Liver (tissue), 8 donors: ENCODE measurements at regions not wholly inside any gene's neighbourhood (a gene's known extent, or its start where the extent isn't known, plus 50 kb on each side); places are given as distances from the start of the nearest gene placed in this dataset.

Experiments
- DNase-seq: peaks from one replicate; pipeline ENCODE4 v3.0.0-alpha.2; 2017; ENCODE audit warnings: low spot score
- H3K27ac ChIP-seq, 2 donors: one replicate each; pipeline ENCODE4 v1.7.0; 2013; ENCODE audit warnings: inconsistent platforms in 2 of 2, low read length in 2 of 2, control low read depth in 1 of 2, low read depth in 1 of 2, mild to moderate bottlenecking in 1 of 2
- H3K27me3 ChIP-seq, 4 donors: one replicate each; pipeline versions ENCODE4 v1.6.1 to v1.7.0; 2013; ENCODE audit warnings: low read length in 3 of 4, inconsistent platforms in 1 of 4, mild to moderate bottlenecking in 1 of 4, moderate library complexity in 1 of 4; ENCODE audit not compliant: control insufficient read depth in 4 of 4, insufficient read depth in 4 of 4
- H3K36me3 ChIP-seq, 4 donors: one replicate each; pipeline versions ENCODE4 v1.6.1 to v1.7.0; 2013; ENCODE audit warnings: low read length in 3 of 4, mild to moderate bottlenecking in 3 of 4, low read depth in 1 of 4, moderate library complexity in 1 of 4; ENCODE audit not compliant: control insufficient read depth in 4 of 4, insufficient read depth in 3 of 4
- H3K4me1 ChIP-seq, 4 donors: one replicate each; pipeline versions ENCODE4 v1.6.1 to v1.7.0; 2013; ENCODE audit warnings: low read length in 3 of 4, mild to moderate bottlenecking in 3 of 4, moderate library complexity in 1 of 4; ENCODE audit not compliant: control insufficient read depth in 4 of 4, insufficient read depth in 4 of 4
- H3K4me3 ChIP-seq, 3 donors: one replicate each; pipeline versions ENCODE4 v1.6.1 to v1.7.0; 2013; ENCODE audit warnings: low read length in 3 of 3, control low read depth in 1 of 3, low read depth in 1 of 3, mild to moderate bottlenecking in 1 of 3
- H3K9ac ChIP-seq, 2 donors: one replicate each; pipeline ENCODE4 v1.7.0; 2013; ENCODE audit warnings: low read length in 2 of 2, mild to moderate bottlenecking in 2 of 2, moderate library complexity in 2 of 2, control low read depth in 1 of 2, low read depth in 1 of 2
- H3K9me3 ChIP-seq, 4 donors: one replicate each; pipeline versions ENCODE4 v1.6.1 to v1.7.0; 2013; ENCODE audit warnings: low read length in 3 of 4; ENCODE audit not compliant: control insufficient read depth in 4 of 4
- EGR1 ChIP-seq, 2 donors: IDR thresholded peaks; 2 replicates each; pipeline ENCODE4 v1.6.1; 2016 to 2018; ENCODE audit warnings: antibody characterized with exemption in 2 of 2, low read depth in 2 of 2
- FOXA1 ChIP-seq: IDR thresholded peaks from 2 replicates; pipeline ENCODE4 v1.6.1; 2016; ENCODE audit warnings: antibody characterized with exemption
- FOXA2 ChIP-seq: IDR thresholded peaks from 2 replicates; pipeline ENCODE4 v1.6.1; 2016; ENCODE audit warnings: antibody characterized with exemption
- HNF4A ChIP-seq, 2 donors: conservative IDR thresholded peaks; 2 replicates each; pipeline ENCODE4 v1.6.1; 2016; ENCODE audit warnings: antibody characterized with exemption in 2 of 2, mild to moderate bottlenecking in 2 of 2
- HNF4G ChIP-seq: IDR thresholded peaks from 2 replicates; pipeline ENCODE4 v1.6.1; 2016; ENCODE audit warnings: antibody characterized with exemption
- JUND ChIP-seq, 2 donors: IDR thresholded peaks; 2 replicates each; pipeline ENCODE4 v1.6.1; 2016; ENCODE audit warnings: antibody characterized with exemption in 2 of 2
- RAD21 ChIP-seq, 2 donors: IDR thresholded peaks; 2 replicates each; pipeline ENCODE4 v1.6.1; 2016; ENCODE audit warnings: antibody characterized with exemption in 2 of 2, mild to moderate bottlenecking in 2 of 2
- RXRA ChIP-seq, 2 donors: IDR thresholded peaks; 2 replicates each; pipeline ENCODE4 v1.6.1; 2017 to 2018; ENCODE audit warnings: antibody characterized with exemption in 2 of 2, mild to moderate bottlenecking in 1 of 2
- SP1 ChIP-seq: IDR thresholded peaks from 2 replicates; pipeline ENCODE4 v1.6.1; 2018; ENCODE audit warnings: antibody characterized with exemption, mild to moderate bottlenecking
- TAF1 ChIP-seq: conservative IDR thresholded peaks from 2 replicates; pipeline ENCODE4 v1.6.1; 2016; ENCODE audit warnings: antibody characterized with exemption, mild to moderate bottlenecking
- YY1 ChIP-seq: IDR thresholded peaks from 2 replicates; pipeline ENCODE4 v1.6.1; 2016; ENCODE audit warnings: antibody characterized with exemption, mild to moderate bottlenecking
- WGBS: extraction: QIAGEN DNeasy Blood & Tissue Kit; methylation state at CpG from one replicate; pipeline ENCODE4 v1.1.7; 2013; 5-methylcytosine and 5-hydroxymethylcytosine counted together
- TF ChIP-seq, protein P1 (sequence below): IDR thresholded peaks from 2 replicates; pipeline ENCODE4 v1.6.1; 2016; ENCODE audit warnings: antibody characterized with exemption
- TF ChIP-seq, protein P2 (sequence below): fragments of 150-350 bp; IDR thresholded peaks from 2 replicates; pipeline ENCODE4 v1.5.1; 2017; ENCODE audit warnings: improper control_type of control experiment, low read depth, low read length; ENCODE audit not compliant: missing input control
- TF ChIP-seq, protein P3 (sequence below): IDR thresholded peaks from 2 replicates; pipeline ENCODE4 v1.6.1; 2016; ENCODE audit warnings: antibody characterized with exemption, mild to moderate bottlenecking
- TF ChIP-seq, protein P4 (sequence below): IDR thresholded peaks from 2 replicates; pipeline ENCODE4 v1.6.1; 2016; ENCODE audit warnings: antibody characterized with exemption
- TF ChIP-seq, protein P5 (sequence below): IDR thresholded peaks from 2 replicates; pipeline ENCODE4 v1.6.1; 2016; ENCODE audit warnings: antibody characterized with exemption
- donor health status: healthy.
- donor health status: healthy.
- donor health status: healthy.
- donor health status: healthy.
- donor health status: healthy.

DNA sequence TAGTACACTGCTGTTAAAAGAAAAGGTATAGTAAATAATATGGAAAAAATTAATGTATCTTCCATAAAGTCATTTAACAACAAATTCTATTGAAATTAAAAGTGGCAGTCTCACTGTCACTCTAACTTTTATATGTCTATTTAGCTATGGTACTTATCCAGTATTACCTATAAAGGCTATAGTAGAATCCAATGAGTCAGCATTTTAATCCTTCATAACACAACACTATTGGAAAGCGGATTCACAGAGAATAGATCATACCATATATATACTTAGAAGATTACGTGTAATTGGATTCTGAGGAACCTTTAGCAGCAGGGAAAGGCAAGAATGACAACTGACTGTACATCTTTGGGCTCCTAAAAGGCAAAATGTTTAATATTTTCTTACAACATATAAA, 1942.6 kb downstream of the PCDH7 start:
- no peak overlapping the region for H3K27ac ChIP-seq
- no peak for TF ChIP-seq RAD21 (IDR thresholded peaks at IDR 0.05)
- TF ChIP-seq FOXA2: no peak
- no peak for TF ChIP-seq YY1
- TF ChIP-seq, protein P1, sequence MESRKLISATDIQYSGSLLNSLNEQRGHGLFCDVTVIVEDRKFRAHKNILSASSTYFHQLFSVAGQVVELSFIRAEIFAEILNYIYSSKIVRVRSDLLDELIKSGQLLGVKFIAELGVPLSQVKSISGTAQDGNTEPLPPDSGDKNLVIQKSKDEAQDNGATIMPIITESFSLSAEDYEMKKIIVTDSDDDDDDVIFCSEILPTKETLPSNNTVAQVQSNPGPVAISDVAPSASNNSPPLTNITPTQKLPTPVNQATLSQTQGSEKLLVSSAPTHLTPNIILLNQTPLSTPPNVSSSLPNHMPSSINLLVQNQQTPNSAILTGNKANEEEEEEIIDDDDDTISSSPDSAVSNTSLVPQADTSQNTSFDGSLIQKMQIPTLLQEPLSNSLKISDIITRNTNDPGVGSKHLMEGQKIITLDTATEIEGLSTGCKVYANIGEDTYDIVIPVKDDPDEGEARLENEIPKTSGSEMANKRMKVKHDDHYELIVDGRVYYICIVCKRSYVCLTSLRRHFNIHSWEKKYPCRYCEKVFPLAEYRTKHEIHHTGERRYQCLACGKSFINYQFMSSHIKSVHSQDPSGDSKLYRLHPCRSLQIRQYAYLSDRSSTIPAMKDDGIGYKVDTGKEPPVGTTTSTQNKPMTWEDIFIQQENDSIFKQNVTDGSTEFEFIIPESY: no peak
- TF ChIP-seq, protein P2, sequence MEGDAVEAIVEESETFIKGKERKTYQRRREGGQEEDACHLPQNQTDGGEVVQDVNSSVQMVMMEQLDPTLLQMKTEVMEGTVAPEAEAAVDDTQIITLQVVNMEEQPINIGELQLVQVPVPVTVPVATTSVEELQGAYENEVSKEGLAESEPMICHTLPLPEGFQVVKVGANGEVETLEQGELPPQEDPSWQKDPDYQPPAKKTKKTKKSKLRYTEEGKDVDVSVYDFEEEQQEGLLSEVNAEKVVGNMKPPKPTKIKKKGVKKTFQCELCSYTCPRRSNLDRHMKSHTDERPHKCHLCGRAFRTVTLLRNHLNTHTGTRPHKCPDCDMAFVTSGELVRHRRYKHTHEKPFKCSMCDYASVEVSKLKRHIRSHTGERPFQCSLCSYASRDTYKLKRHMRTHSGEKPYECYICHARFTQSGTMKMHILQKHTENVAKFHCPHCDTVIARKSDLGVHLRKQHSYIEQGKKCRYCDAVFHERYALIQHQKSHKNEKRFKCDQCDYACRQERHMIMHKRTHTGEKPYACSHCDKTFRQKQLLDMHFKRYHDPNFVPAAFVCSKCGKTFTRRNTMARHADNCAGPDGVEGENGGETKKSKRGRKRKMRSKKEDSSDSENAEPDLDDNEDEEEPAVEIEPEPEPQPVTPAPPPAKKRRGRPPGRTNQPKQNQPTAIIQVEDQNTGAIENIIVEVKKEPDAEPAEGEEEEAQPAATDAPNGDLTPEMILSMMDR: no peak
- TF ChIP-seq EGR1 (IDR thresholded peaks at IDR 0.05; ENCODE audit: low read depth in 2 of 2): no peak
- no peak for TF ChIP-seq TAF1
- no peak for TF ChIP-seq HNF4A (conservative IDR thresholded peaks at IDR 0.05)
- TF ChIP-seq, protein P3, sequence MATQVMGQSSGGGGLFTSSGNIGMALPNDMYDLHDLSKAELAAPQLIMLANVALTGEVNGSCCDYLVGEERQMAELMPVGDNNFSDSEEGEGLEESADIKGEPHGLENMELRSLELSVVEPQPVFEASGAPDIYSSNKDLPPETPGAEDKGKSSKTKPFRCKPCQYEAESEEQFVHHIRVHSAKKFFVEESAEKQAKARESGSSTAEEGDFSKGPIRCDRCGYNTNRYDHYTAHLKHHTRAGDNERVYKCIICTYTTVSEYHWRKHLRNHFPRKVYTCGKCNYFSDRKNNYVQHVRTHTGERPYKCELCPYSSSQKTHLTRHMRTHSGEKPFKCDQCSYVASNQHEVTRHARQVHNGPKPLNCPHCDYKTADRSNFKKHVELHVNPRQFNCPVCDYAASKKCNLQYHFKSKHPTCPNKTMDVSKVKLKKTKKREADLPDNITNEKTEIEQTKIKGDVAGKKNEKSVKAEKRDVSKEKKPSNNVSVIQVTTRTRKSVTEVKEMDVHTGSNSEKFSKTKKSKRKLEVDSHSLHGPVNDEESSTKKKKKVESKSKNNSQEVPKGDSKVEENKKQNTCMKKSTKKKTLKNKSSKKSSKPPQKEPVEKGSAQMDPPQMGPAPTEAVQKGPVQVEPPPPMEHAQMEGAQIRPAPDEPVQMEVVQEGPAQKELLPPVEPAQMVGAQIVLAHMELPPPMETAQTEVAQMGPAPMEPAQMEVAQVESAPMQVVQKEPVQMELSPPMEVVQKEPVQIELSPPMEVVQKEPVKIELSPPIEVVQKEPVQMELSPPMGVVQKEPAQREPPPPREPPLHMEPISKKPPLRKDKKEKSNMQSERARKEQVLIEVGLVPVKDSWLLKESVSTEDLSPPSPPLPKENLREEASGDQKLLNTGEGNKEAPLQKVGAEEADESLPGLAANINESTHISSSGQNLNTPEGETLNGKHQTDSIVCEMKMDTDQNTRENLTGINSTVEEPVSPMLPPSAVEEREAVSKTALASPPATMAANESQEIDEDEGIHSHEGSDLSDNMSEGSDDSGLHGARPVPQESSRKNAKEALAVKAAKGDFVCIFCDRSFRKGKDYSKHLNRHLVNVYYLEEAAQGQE: no peak
- no peak overlapping the region for H3K4me3 ChIP-seq
- H3K4me1 ChIP-seq: no peaks in the 10 kb centered on the region
- no peak overlapping the region for H3K9ac ChIP-seq
- H3K9me3 ChIP-seq: peaks cover 0 to 2% (median 0%) of the 10 kb centered on the region in 4 donors
- no peak for DNase-seq
- H3K27me3 ChIP-seq: no peaks in the 10 kb centered on the region
- WGBS: 93% methylated on average over 2 of the region's 2 CpGs
- H3K36me3 ChIP-seq: no peaks in the 10 kb centered on the region

DNA sequence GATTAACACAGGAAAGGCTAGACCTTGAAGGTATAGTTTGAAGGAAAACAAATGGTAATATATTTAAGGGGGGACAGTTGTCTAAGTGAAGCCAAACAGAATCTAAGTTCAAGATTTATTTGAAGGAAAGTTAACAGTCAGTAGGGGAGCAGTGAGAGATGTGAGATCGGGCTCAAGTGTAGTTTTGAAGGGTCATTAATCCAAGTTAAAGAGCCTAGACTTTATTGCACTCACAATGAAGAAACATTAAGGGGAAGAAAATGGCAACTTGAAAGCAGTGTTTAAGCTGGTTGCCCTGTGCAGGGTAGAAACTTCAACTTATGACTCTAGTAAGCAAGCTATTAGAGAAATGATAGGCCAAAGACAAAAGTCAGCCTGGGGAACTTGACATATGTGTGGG, 1952.2 kb downstream of the PCDH7 start:
- DNase-seq: no peak
- TF ChIP-seq FOXA1 (no peak), RXRA (IDR thresholded peaks at IDR 0.05) (no peak), HNF4A (conservative IDR thresholded peaks at IDR 0.05) (no peak), RAD21 (IDR thresholded peaks at IDR 0.05) (no peak), HNF4G (no peak), TAF1 (no peak), JUND (IDR thresholded peaks at IDR 0.05) (no peak), SP1 (no peak)
- TF ChIP-seq, protein P4, sequence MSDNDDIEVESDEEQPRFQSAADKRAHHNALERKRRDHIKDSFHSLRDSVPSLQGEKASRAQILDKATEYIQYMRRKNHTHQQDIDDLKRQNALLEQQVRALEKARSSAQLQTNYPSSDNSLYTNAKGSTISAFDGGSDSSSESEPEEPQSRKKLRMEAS: no peak
- TF ChIP-seq, protein P1: no peak
- TF ChIP-seq, protein P5, sequence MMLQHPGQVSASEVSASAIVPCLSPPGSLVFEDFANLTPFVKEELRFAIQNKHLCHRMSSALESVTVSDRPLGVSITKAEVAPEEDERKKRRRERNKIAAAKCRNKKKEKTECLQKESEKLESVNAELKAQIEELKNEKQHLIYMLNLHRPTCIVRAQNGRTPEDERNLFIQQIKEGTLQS: no peak
- TF ChIP-seq, protein P2: no peak
- H3K27me3 ChIP-seq: no peaks in the 10 kb centered on the region
- H3K4me3 ChIP-seq: no peak overlapping the region
- 90% methylated on average over 1 of the region's 1 CpG for WGBS
- no peak overlapping the region for H3K9ac ChIP-seq
- no peaks in the 10 kb centered on the region for H3K36me3 ChIP-seq
- H3K4me1 ChIP-seq: no peaks in the 10 kb centered on the region
- H3K27ac ChIP-seq: no peak overlapping the region
- no peaks in the 10 kb centered on the region for H3K9me3 ChIP-seq
